ENCODE measurements at regions not wholly inside any gene's neighbourhood (a gene's known extent, or its start where the extent isn't known, plus 50 kb on each side); places are given as distances from the start of the nearest gene placed in this dataset.

- ATAC-seq: no peak
- Histone ChIP-seq H3K36me3 (ENCODE audit: low read depth) (no peaks in the 10 kb centered on the region), H3K4me3 (no peak overlapping the region), H3K9me3 (peaks cover 48% of the 10 kb centered on the region), H3K4me1 (ENCODE audit: low read depth) (no peaks in the 10 kb centered on the region)
- TF ChIP-seq, protein P1, sequence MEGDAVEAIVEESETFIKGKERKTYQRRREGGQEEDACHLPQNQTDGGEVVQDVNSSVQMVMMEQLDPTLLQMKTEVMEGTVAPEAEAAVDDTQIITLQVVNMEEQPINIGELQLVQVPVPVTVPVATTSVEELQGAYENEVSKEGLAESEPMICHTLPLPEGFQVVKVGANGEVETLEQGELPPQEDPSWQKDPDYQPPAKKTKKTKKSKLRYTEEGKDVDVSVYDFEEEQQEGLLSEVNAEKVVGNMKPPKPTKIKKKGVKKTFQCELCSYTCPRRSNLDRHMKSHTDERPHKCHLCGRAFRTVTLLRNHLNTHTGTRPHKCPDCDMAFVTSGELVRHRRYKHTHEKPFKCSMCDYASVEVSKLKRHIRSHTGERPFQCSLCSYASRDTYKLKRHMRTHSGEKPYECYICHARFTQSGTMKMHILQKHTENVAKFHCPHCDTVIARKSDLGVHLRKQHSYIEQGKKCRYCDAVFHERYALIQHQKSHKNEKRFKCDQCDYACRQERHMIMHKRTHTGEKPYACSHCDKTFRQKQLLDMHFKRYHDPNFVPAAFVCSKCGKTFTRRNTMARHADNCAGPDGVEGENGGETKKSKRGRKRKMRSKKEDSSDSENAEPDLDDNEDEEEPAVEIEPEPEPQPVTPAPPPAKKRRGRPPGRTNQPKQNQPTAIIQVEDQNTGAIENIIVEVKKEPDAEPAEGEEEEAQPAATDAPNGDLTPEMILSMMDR (IDR thresholded peaks at IDR 0.05): no peak
- no peak for DNase-seq
- intact Hi-C loops (cut with DNase I, micrococcal nuclease): no loop called here
Observed at GRCh38 chr1:242761556-242761955, 237.1 kb upstream of the PLD5 start.

GRCh38 chr1:242754926-242755325, 230.4 kb upstream of the PLD5 start:
- intact Hi-C loops (cut with DNase I, micrococcal nuclease): no loop called here
- ATAC-seq (no peak), DNase-seq (no peak)
- TF ChIP-seq, protein P1 (IDR thresholded peaks at IDR 0.05): no peak
- Histone ChIP-seq H3K36me3 (ENCODE audit: low read depth) (no peaks in the 10 kb centered on the region), H3K4me1 (ENCODE audit: low read depth) (no peaks in the 10 kb centered on the region), H3K9me3 (peaks cover 31% of the 10 kb centered on the region), H3K4me3 (no peak overlapping the region)

DNA sequence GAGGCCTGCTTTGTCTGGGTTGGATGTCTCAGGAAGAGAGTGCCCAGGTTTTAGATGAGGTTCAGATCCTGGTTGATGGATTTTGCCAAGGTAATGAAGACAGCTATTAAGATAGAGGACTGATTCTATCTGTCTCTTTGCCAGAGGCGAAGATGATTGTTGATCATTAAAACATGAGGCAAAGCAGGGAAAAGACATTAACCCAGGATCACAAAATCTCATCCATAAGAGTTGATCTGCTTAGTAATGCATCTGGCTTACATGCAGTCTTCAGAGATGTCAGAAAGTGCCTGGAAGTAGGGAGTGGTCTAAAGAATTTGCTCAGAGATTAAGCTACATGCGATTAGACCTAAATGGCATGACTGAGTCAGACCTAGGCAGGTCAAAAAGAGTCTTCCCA, 229.6 kb upstream of the PLD5 start:
- H3K4me3 ChIP-seq: no peak overlapping the region
- H3K9me3 ChIP-seq: peaks cover 33% of the 10 kb centered on the region
- H3K4me1 ChIP-seq (ENCODE audit: low read depth): no peaks in the 10 kb centered on the region
- ATAC-seq (no peak), DNase-seq (no peak)
- H3K36me3 ChIP-seq (ENCODE audit: low read depth): no peaks in the 10 kb centered on the region
- TF ChIP-seq, protein P1 (IDR thresholded peaks at IDR 0.05): no peak
- intact Hi-C loops (cut with DNase I, micrococcal nuclease): no loop called here

- ATAC-seq (no peak), DNase-seq (no peak)
- TF ChIP-seq, protein P1 (IDR thresholded peaks at IDR 0.05): no peak
- Histone ChIP-seq H3K36me3 (ENCODE audit: low read depth) (no peaks in the 10 kb centered on the region), H3K4me3 (no peak overlapping the region), H3K4me1 (ENCODE audit: low read depth) (no peaks in the 10 kb centered on the region), H3K9me3 (peaks cover 20% of the 10 kb centered on the region)
- intact Hi-C loops (cut with DNase I, micrococcal nuclease): no loop called here
Observed at GRCh38 chr1:242747233-242747632, 222.7 kb upstream of the PLD5 start.

GRCh38 chr1:242745079-242745478, 220.6 kb upstream of the PLD5 start:
- ATAC-seq (no peak), DNase-seq (no peak)
- TF ChIP-seq, protein P1 (IDR thresholded peaks at IDR 0.05): no peak
- Histone ChIP-seq H3K9me3 (peaks cover 21% of the 10 kb centered on the region), H3K4me3 (no peak overlapping the region), H3K36me3 (ENCODE audit: low read depth) (no peaks in the 10 kb centered on the region), H3K4me1 (ENCODE audit: low read depth) (no peaks in the 10 kb centered on the region)
- intact Hi-C loops (cut with DNase I, micrococcal nuclease): no loop called here
